K562 (cell line): ENCODE measurements at regions not wholly inside any gene's neighbourhood (a gene's known extent, or its start where the extent isn't known, plus 50 kb on each side); places are given as distances from the start of the nearest gene placed in this dataset.

Experiments used
- CBX8 ChIP-seq: fragments of 200-600 bp; sonication (generic); IDR thresholded peaks from 2 replicates; pipeline ENCODE4 v1.6.1; 2012; ENCODE audit warnings: borderline replicate concordance, mixed run types, low read depth, mild to moderate bottlenecking, moderate library complexity, mixed read lengths, low read length, control low read depth, inconsistent platforms; ENCODE audit not compliant: poor library complexity, severe bottlenecking; ENCODE audit errors: extremely low read depth
- FIP1L1 ChIP-seq: fragments of 200-400 bp; formaldehyde crosslinking; IDR thresholded peaks from 2 replicates; pipeline ENCODE4 v1.6.1; 2018; ENCODE audit warnings: mild to moderate bottlenecking, low read depth, low read length; ENCODE audit not compliant: poor library complexity, severe bottlenecking
- FOSL1 ChIP-seq: fragments of 200-800 bp; sonication (Bioruptor generic); conservative IDR thresholded peaks from 2 replicates; pipeline ENCODE4 v1.6.1; 2016; ENCODE audit warnings: missing genetic modification characterization, missing compliant biosample characterization
- MIER1 ChIP-seq: fragments of 450-650 bp; IDR thresholded peaks from 2 replicates; pipeline ENCODE4 v1.6.1; 2016; ENCODE audit warnings: antibody characterized with exemption, mild to moderate bottlenecking, low read depth
- MTA3 ChIP-seq: fragments of 450-650 bp; formaldehyde crosslinking; IDR thresholded peaks from 2 replicates; pipeline ENCODE4 v1.6.1; 2017; ENCODE audit warnings: mild to moderate bottlenecking, borderline replicate concordance
- PHB ChIP-seq: fragments of 250-450 bp; sonication (Bioruptor Pico); IDR thresholded peaks from 2 replicates; pipeline ENCODE4 v1.5.0; 2021
- RBM22 ChIP-seq: fragments of 200-400 bp; formaldehyde crosslinking; IDR thresholded peaks from 2 replicates; pipeline ENCODE4 v1.6.1; 2018; ENCODE audit warnings: low read length, low read depth; ENCODE audit not compliant: poor library complexity, severe bottlenecking
- RBM25 ChIP-seq: fragments of 200-400 bp; formaldehyde crosslinking; IDR thresholded peaks from 2 replicates; pipeline ENCODE4 v1.6.1; 2018; ENCODE audit warnings: low read length, low read depth, moderate library complexity; ENCODE audit not compliant: severe bottlenecking
- XRCC3 ChIP-seq: fragments of 450-650 bp; IDR thresholded peaks from 2 replicates; pipeline ENCODE4 v1.6.1; 2017; ENCODE audit warnings: mild to moderate bottlenecking, moderate library complexity
- ZNF253 ChIP-seq: fragments of 250-450 bp; sonication (Bioruptor Pico); conservative IDR thresholded peaks from 2 replicates; pipeline ENCODE4 v1.6.1; 2021; ENCODE audit warnings: mild to moderate bottlenecking
- ZNF445 ChIP-seq: fragments of 250-450 bp; sonication (Bioruptor Pico); IDR thresholded peaks from 2 replicates; pipeline ENCODE4 v1.4.0; 2020; ENCODE audit warnings: low read depth, mild to moderate bottlenecking, moderate library complexity
- TF ChIP-seq, protein P1 (sequence below), 2 experiments: fragments of 450-650 bp; formaldehyde crosslinking in 1 of 2; IDR thresholded peaks; 2 replicates each; pipeline versions ENCODE4 v1.4.0 to v1.6.1; 2014 to 2020; ENCODE audit warnings: mild to moderate bottlenecking in 2 of 2, borderline replicate concordance in 1 of 2, low read depth in 1 of 2
- TF ChIP-seq, protein P2 (sequence below): fragments of 250-450 bp; sonication (Bioruptor Pico); IDR thresholded peaks from 2 replicates; pipeline ENCODE4 v1.6.1; 2021; ENCODE audit warnings: mild to moderate bottlenecking
- TF ChIP-seq, protein P3 (sequence below): sonication (generic); formaldehyde crosslinking; IDR thresholded peaks from 2 replicates; pipeline ENCODE4 v1.8.0; 2023; ENCODE audit warnings: mild to moderate bottlenecking, missing genetic modification reagents
- TF ChIP-seq, protein P4 (sequence below): fragments of 200-800 bp; sonication (Bioruptor generic); IDR thresholded peaks from 2 replicates; pipeline ENCODE4 v1.6.1; 2017; ENCODE audit warnings: missing genetic modification characterization, missing compliant biosample characterization

DNA sequence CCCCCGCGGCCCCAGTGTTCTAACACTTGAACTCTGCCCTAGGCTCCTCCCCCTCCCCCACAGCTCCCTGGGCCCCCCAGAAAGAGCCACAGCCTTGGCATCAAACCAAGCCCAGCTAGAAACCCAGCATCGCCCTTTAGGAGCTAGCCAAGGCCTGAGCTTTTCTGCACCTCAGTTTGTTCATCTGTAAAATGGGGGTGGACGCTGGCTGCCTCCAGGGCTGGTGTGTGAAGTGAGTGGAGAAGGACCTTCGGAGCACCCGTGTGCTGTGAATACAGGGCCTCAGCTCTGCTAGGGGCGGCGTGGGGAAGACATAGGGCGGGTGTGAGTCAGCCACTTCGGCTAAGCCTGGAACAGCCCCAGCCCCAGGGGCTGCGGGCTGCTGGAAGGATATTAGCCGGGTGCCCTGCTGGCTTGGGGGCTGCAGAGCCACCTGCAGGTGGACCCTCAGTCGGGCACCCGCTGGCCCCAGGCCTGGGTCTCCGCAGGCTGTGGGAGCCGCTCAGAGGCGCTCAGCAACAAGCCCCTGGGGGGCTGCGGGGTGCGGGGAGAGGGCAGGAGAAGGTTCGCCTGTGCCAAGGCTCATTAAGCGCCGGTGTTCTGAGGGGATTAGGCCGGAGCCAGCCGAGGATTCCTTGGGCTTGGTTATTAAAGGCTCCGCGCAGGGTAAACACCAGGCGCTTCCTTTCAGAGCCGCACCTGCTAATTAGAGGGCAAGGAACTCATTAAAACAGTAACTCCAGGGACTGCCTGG is 217.0 kb upstream of the CIBAR2 start (continued):
- TF ChIP-seq, protein P1, sequence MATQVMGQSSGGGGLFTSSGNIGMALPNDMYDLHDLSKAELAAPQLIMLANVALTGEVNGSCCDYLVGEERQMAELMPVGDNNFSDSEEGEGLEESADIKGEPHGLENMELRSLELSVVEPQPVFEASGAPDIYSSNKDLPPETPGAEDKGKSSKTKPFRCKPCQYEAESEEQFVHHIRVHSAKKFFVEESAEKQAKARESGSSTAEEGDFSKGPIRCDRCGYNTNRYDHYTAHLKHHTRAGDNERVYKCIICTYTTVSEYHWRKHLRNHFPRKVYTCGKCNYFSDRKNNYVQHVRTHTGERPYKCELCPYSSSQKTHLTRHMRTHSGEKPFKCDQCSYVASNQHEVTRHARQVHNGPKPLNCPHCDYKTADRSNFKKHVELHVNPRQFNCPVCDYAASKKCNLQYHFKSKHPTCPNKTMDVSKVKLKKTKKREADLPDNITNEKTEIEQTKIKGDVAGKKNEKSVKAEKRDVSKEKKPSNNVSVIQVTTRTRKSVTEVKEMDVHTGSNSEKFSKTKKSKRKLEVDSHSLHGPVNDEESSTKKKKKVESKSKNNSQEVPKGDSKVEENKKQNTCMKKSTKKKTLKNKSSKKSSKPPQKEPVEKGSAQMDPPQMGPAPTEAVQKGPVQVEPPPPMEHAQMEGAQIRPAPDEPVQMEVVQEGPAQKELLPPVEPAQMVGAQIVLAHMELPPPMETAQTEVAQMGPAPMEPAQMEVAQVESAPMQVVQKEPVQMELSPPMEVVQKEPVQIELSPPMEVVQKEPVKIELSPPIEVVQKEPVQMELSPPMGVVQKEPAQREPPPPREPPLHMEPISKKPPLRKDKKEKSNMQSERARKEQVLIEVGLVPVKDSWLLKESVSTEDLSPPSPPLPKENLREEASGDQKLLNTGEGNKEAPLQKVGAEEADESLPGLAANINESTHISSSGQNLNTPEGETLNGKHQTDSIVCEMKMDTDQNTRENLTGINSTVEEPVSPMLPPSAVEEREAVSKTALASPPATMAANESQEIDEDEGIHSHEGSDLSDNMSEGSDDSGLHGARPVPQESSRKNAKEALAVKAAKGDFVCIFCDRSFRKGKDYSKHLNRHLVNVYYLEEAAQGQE (IDR thresholded peaks at IDR 0.05; ENCODE audit: borderline replicate concordance) = no peak
- TF ChIP-seq, protein P1 (CRISPR knock-in tag; IDR thresholded peaks at IDR 0.05; ENCODE audit: low read depth) = no peak
- TF ChIP-seq ZNF445 (CRISPR knock-in tag) (no peak), MTA3 (0 out of 2 replicates have a peak, but pooled peaks have one; percentile 19), CBX8 (no peak), RBM25 (peak; percentile 96), FIP1L1 (peak; percentile 39), XRCC3 (no peak), ZNF253 (no peak), MIER1 (no peak), PHB (CRISPR knock-in tag) (no peak), RBM22 (peak; percentile 72), FOSL1 (tag) (no peak)
- TF ChIP-seq, protein P2, sequence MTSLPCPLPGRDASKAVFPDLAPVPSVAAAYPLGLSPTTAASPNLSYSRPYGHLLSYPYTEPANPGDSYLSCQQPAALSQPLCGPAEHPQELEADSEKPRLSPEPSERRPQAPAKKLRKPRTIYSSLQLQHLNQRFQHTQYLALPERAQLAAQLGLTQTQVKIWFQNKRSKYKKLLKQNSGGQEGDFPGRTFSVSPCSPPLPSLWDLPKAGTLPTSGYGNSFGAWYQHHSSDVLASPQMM = no peak
- TF ChIP-seq, protein P3, sequence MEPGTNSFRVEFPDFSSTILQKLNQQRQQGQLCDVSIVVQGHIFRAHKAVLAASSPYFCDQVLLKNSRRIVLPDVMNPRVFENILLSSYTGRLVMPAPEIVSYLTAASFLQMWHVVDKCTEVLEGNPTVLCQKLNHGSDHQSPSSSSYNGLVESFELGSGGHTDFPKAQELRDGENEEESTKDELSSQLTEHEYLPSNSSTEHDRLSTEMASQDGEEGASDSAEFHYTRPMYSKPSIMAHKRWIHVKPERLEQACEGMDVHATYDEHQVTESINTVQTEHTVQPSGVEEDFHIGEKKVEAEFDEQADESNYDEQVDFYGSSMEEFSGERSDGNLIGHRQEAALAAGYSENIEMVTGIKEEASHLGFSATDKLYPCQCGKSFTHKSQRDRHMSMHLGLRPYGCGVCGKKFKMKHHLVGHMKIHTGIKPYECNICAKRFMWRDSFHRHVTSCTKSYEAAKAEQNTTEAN (CRISPR knock-in tag) = no peak
- TF ChIP-seq, protein P4, sequence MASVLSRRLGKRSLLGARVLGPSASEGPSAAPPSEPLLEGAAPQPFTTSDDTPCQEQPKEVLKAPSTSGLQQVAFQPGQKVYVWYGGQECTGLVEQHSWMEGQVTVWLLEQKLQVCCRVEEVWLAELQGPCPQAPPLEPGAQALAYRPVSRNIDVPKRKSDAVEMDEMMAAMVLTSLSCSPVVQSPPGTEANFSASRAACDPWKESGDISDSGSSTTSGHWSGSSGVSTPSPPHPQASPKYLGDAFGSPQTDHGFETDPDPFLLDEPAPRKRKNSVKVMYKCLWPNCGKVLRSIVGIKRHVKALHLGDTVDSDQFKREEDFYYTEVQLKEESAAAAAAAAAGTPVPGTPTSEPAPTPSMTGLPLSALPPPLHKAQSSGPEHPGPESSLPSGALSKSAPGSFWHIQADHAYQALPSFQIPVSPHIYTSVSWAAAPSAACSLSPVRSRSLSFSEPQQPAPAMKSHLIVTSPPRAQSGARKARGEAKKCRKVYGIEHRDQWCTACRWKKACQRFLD (CRISPR knock-in tag) = no peak
